22Rv1 (cell line): ENCODE measurements at regions not wholly inside any gene's neighbourhood (a gene's known extent, or its start where the extent isn't known, plus 50 kb on each side); places are given as distances from the start of the nearest gene placed in this dataset.

Experiments used
- H3K27ac ChIP-seq: fragments of 450-650 bp; 2 replicates; pipeline ENCODE4 v1.5.1; 2017
- ZFX ChIP-seq: fragments of 450-650 bp; IDR thresholded peaks from 2 replicates; pipeline ENCODE4 v1.6.1; 2017; ENCODE audit warnings: antibody characterized with exemption, borderline replicate concordance
- TF ChIP-seq, protein P1 (sequence below): fragments of 450-650 bp; IDR thresholded peaks from 2 replicates; pipeline ENCODE4 v1.5.1; 2017; ENCODE audit warnings: mild to moderate bottlenecking

GRCh38 chr18:38993342-38993741, 1427.7 kb upstream of the CELF4 start:
- TF ChIP-seq, protein P1, sequence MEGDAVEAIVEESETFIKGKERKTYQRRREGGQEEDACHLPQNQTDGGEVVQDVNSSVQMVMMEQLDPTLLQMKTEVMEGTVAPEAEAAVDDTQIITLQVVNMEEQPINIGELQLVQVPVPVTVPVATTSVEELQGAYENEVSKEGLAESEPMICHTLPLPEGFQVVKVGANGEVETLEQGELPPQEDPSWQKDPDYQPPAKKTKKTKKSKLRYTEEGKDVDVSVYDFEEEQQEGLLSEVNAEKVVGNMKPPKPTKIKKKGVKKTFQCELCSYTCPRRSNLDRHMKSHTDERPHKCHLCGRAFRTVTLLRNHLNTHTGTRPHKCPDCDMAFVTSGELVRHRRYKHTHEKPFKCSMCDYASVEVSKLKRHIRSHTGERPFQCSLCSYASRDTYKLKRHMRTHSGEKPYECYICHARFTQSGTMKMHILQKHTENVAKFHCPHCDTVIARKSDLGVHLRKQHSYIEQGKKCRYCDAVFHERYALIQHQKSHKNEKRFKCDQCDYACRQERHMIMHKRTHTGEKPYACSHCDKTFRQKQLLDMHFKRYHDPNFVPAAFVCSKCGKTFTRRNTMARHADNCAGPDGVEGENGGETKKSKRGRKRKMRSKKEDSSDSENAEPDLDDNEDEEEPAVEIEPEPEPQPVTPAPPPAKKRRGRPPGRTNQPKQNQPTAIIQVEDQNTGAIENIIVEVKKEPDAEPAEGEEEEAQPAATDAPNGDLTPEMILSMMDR: no peak
- TF ChIP-seq ZFX: no peak
- no peak overlapping the region for H3K27ac ChIP-seq

DNA sequence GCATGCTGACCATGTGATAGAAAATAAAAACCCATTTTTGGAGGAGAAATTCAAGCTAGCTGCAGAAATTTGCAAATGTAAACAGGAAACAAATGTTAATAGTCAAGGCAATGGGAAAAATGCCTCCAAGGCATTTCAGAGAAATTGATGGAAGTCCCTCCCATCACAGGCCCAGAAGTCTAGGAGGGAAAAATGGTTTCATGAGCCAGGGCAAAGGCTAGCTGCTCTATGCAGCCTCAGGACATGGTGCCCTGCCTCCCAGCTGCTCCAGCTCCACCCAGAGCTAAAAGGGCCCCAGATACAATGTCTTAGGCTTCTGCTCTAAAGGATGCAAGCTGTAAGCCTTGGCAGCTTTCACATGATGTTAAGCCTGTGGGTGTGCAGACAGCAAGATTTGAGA, 1419.4 kb upstream of the CELF4 start:
- H3K27ac ChIP-seq: no peak overlapping the region
- no peak for TF ChIP-seq ZFX
- TF ChIP-seq, protein P1: no peak

- no peak for TF ChIP-seq ZFX
- TF ChIP-seq, protein P1: no peak
- H3K27ac ChIP-seq: no peak overlapping the region
These were observed 1416.5 kb upstream of the CELF4 start for GRCh38 chr18:38982072-38982471.

- TF ChIP-seq, protein P1: no peak
- TF ChIP-seq ZFX: no peak
- H3K27ac ChIP-seq: no peak overlapping the region
These were observed 1415.8 kb upstream of the CELF4 start for GRCh38 chr18:38981389-38981788.

DNA sequence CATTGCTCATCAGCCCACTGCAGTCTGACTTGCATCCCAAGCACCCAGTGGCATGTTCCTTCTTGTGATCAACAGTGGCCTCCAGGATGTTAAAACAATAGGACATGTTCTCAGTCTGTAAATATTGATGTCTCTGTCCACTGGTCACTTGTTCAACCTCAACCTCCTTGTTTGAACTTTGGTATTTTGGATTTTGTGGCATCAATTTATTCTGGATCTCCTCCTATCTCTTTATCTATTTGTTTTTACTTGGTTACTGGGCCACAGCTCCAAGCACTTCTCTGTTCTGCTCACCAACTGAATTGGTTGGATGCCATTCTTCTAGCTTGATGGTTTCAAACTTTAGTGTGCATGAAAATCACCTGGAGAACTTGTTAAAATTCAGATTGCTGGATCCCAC, 1414.8 kb upstream of the CELF4 start:
- H3K27ac ChIP-seq: no peak overlapping the region
- TF ChIP-seq ZFX: no peak

- H3K27ac ChIP-seq: no peak overlapping the region
- TF ChIP-seq ZFX: no peak
- TF ChIP-seq, protein P1: no peak
These were observed 1407.0 kb upstream of the CELF4 start for GRCh38 chr18:38972571-38972970.

DNA sequence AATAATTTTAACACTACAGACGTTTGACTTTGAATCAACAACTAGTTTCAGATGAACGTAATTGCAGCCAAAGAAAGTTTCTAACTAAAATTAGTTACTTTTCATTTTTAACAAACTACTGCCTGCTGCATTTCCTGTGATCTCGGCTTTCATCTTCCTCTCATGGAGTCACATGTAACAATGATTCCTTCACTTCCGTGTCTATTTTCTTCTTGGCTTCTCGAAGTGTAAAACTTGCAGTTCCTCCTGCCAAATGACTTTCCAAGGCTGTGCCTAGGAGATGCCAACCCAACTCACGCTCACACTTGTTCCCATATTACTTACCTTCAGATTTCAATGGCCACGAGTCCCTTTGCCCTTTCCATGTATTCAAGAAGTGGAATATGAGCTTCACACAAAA, 1406.3 kb upstream of the CELF4 start:
- no peak overlapping the region for H3K27ac ChIP-seq
- TF ChIP-seq, protein P1: no peak
- no peak for TF ChIP-seq ZFX

- no peak for TF ChIP-seq ZFX
- TF ChIP-seq, protein P1: no peak
These were observed 1401.2 kb upstream of the CELF4 start for GRCh38 chr18:38966841-38967240.

More at GRCh38 chr18:38966841-38967240, 1401.2 kb upstream of the CELF4 start:
- H3K27ac ChIP-seq: no peak overlapping the region
